Ishikawa (cell line): ENCODE measurements at regions not wholly inside any gene's neighbourhood (a gene's known extent, or its start where the extent isn't known, plus 50 kb on each side); places are given as distances from the start of the nearest gene placed in this dataset.

Experiments used
- CEBPB ChIP-seq: IDR thresholded peaks from 2 replicates; pipeline ENCODE4 v1.6.1; 2012
- CREB1 ChIP-seq: IDR thresholded peaks from 2 replicates; pipeline ENCODE4 v1.6.1; 2012; ENCODE audit warnings: low read depth
- EP300 ChIP-seq: IDR thresholded peaks from 2 replicates; pipeline ENCODE4 v1.6.1; 2012; ENCODE audit warnings: borderline replicate concordance
- FOXM1 ChIP-seq: IDR thresholded peaks from 2 replicates; pipeline ENCODE4 v1.6.1; 2012; ENCODE audit warnings: low read depth, borderline replicate concordance
- MAX ChIP-seq: IDR thresholded peaks from 2 replicates; pipeline ENCODE4 v1.6.1; 2012
- NFIC ChIP-seq: IDR thresholded peaks from 2 replicates; pipeline ENCODE4 v1.6.1; 2012
- RAD21 ChIP-seq: IDR thresholded peaks from 2 replicates; pipeline ENCODE4 v1.6.1; 2012; ENCODE audit warnings: low read depth
- REST ChIP-seq: IDR thresholded peaks from 2 replicates; pipeline ENCODE4 v1.6.1; 2012; ENCODE audit warnings: low read depth, mild to moderate bottlenecking
- TAF1 ChIP-seq: IDR thresholded peaks from 2 replicates; pipeline ENCODE4 v1.6.1; 2012; ENCODE audit warnings: low read depth, mild to moderate bottlenecking
- TCF12 ChIP-seq: IDR thresholded peaks from 2 replicates; pipeline ENCODE4 v1.6.1; 2012; ENCODE audit warnings: low read depth
- TEAD4 ChIP-seq: IDR thresholded peaks from 2 replicates; pipeline ENCODE4 v1.6.1; 2012
- YY1 ChIP-seq: IDR thresholded peaks from 2 replicates; pipeline ENCODE4 v1.6.1; 2012; ENCODE audit warnings: low read depth
- ZBTB7A ChIP-seq: IDR thresholded peaks from 2 replicates; pipeline ENCODE4 v1.6.1; 2012; ENCODE audit warnings: low read depth

- TF ChIP-seq TEAD4 (no peak), CEBPB (no peak), FOXM1 (no peak), EP300 (no peak), NFIC (no peak), MAX (no peak), YY1 (no peak), REST (no peak), CREB1 (no peak), RAD21 (no peak), TCF12 (no peak), ZBTB7A (no peak), TAF1 (no peak)
These were observed 91.7 kb upstream of the MBOAT2 start for GRCh38 chr2:9095226-9095625.
